HG03175 (cell line): ENCODE measurements at regions not wholly inside any gene's neighbourhood (a gene's known extent, or its start where the extent isn't known, plus 50 kb on each side); places are given as distances from the start of the nearest gene placed in this dataset.
A peak's percentile ranks its signal among the peaks of the same experiment; 100 is the strongest.
"Not testable (repeated sequence)": the region's sequence is repeated elsewhere in the genome, so short reads cannot be mapped to it uniquely, and the experiment has no call there.

ENCODE experiments used
- ATAC-seq: cut with Tn5 transposase; IDR thresholded peaks from one replicate; pipeline ENCODE4 v1.9.1; 2021; ENCODE audit warnings: mild to moderate bottlenecking, moderate library complexity; ENCODE audit not compliant: unreplicated experiment

DNA sequence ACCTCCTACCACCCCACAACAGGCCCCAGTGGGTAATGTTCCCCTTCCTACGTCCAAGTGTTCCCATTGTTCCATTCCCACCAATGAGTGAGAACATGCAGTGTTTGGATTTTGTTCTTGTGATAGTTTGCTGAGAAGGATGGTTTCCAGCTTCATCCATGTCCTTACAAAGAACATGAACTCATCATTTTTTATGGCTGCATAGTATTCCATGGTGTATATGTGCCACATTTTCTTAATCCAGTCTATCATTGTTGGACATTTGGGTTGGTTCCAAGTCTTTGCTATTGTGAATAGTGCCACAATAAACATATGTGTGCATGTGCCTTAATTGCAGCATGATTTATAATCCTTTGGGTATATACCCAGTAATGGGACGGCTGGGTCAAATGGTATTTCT lies 81.6 kb downstream of the P2RY10 start:
- ATAC-seq, result not testable (repeated sequence)

DNA sequence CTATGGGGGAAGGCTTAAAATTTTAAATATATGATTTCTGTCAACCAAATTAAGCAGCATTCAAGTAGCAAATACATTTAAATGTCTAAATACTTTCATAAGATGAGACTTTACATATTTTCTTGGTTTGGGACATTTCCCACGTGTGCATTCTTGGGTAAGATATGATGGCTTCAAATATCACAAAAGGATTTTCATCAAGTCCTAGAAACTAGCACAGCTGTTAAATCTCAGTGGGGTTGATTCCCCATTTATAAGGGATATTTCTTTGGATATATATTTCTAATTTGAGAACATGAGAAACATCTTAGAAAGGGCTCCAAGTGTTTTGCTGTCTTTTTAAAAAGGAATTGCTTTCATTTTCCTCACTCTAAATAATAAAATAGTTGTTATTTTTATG lies 90.2 kb downstream of the P2RY10 start:
- no peak for ATAC-seq

DNA sequence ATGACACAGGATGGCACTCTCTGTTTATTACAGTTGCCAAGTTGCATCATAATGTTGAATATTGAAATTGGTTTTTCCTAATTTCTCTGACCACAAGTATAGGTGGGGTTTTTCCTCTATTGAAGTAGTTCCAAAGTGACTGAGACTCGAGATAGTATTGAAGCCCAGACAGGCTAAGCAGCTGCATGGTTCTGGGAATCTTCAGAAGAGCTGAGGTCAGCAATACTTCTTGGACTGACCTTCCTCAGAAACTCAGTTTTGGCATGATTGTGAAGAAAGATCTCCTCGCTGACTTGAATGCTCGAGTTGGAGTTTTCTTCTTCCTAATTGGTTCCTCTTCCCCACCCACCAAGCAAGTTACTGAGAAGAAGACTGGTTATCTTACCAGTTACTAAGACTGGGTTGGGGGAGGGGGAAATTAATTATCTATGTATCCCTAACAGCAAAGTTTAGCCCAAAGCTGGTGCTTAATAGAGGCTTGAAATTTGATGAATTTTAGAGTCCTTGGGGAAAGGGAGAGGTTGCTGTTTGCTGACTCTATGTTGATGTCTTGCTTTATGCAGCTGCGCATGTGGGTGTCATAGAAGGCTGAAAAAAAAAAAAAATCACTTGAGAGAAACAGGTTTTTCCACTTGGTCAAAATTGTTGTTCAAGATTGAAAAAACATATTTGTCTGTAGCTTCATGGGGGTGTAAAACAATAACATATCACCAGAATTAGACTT lies 91.1 kb downstream of the P2RY10 start:
- ATAC-seq, result no peak

DNA sequence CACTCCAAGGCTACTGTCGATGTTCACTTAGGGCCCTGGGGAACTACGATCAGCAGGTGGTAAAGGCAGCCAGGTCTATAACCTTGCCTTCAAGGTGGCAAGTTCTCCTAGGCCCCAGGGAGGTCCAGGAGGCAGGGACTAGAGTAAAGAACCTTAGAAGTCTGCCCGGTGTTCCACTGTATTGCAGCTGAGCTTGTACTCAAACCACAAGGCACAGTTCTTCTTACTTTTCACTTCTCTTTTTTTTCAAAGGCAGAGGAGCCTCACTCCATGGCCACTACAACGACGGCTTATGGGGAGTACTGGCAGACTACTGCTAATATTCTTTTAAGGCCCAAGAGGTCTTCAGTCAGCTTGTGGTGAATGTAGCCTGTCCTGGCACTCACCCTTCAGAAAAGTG lies 78.8 kb upstream of the GPR174 start:
- ATAC-seq, result peak; percentile 80

DNA sequence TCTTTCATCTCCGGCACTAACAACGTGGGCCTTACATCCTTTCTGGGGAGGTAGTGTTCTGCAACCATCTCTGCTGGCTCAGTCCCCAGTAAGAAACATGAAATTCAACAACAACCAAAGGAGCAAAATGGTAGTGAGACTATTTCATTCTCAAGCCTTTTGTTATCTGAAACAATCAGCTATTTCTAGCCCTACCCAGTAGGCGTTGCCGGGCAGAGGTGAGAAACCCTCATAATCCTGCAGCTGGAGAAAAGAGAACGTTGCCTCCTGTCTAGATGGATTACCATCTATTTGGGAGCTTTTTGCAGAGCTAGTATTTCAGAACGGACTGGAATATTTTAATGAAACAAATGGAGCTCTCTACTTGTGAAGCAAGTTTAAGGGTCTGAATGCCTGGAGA lies 66.4 kb upstream of the GPR174 start:
- ATAC-seq, result no peak

DNA sequence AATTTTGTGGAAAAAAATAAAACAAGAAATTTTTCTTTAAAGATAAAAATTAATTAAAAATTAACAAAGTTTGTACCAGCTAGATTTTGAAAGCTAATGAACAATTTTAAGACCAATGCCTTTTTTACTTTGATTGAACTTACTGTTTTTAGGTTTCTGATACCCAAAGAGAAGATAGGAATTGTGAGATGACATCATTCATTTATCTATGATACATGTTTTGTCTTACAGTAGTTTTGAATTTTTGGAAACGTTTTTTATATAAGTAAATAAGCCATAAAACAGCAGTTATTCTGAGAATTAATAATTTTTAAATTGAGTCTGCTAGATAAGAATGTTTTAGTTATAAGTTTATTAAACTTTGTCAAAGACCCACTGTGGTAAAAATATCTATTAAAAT lies 65.0 kb upstream of the GPR174 start:
- no peak for ATAC-seq

DNA sequence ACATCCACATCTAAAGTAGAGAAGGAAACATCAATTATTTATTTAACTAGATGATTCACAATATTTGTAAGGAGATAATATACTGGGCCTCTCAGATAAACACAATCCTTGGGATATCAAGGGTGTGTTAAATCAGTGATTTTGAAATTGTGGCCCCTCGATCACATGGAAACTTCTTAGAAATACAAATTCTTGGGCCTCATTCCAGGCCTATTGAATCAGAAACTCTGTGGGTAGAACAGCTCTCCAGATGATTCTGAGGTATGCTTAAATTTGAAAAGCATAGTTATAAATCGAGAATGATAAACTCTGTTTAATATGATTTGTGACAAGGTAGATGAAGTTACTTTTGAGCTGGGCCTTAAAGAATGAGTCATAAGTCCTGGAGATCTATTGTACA lies 64.3 kb upstream of the GPR174 start:
- no peak for ATAC-seq

DNA sequence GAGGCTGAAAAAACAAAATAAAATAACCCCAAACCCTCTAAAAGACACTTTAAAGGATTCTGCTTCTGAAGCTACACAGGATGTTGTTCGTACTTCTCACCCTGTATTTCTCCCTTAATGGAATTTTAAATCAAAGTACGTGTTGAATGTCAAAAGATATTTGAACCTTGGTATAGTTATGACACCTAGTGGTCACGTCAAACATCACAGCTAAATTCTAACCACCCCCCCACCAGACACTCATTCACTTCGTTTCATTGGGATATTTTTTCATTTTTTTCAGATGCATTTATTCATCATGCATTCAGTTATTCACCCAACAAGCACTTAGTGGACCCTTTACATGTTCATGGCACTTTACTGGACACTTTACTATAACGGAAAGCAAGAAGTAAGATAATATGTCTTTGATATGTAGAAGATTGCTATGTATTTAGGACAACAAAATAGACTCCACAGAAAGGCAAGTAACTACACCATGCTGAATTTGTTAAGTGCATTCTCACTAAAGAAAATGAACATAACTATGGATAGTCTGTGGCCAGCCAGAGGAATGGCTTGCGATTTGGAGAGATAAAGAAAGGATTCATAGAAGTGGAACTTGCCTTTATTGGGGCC lies 62.5 kb upstream of the GPR174 start:
- no peak for ATAC-seq

DNA sequence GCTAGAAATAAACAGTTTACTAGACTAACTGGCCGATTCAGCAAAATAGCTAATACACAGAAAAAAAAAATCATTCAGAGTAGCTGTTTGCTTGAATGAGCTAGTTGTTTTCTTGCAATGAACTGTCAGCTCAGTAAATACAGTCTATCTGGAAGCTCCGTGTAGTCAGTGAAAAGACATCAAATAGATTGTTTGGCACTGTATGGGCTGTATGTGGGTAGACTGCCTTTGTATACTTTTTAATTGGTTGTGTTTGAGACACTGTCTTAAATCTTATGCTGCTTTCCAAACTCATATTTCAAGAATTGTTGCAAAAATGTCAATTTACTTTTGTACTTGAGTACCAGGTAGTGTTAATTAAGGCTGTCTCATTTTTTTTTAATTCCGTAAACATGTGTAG lies 61.6 kb upstream of the GPR174 start:
- ATAC-seq, result no peak

DNA sequence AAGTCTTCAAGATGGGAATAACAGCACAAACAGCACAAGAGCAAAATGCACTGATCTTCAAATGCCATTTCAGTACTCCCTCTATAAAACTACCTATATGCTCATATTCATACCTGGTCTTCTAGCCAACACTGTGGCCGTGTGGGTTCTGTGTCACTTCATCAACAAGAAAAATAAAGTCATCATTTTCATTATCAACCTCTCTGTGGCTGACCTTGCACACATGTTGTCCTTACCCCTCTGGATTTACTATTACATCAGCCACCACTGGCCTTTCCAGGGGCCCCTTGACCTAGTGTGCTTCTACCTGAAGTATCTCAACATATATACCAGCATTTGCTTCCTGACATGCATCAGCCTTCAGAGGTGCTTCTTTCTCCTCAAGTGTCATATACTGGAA lies 59.6 kb upstream of the GPR174 start:
- ATAC-seq, result no peak

DNA sequence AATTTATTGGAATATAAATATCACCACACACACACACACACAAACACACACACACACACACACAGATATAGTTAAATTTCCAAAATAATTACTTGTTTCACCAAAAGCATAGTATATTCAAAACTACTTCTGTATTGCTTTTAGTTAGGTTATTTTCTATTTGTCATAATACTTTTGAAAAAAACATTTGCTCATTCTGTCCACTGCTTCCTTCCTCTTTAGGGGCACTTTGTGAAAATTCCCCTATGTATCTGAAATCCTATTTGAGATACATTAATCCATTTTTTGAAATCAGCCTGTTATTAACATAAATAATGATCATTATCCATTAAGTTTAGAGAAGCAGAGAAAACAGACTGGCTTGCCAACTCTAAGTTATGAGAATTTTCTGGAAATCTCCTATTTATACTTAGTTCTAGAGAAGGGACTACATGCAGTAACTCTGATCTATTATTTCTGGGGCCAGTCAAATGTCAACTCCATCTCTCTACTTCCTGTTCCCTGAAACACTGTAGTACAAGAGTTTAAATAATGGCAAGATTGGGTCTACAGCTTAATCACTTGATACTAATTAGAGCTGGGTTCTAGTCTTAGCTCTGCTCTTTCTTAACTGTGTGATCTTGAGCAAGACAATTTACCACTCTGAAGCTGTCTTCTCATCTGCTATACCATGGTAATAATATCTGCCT lies 54.4 kb upstream of the GPR174 start:
- ATAC-seq, result no peak

DNA sequence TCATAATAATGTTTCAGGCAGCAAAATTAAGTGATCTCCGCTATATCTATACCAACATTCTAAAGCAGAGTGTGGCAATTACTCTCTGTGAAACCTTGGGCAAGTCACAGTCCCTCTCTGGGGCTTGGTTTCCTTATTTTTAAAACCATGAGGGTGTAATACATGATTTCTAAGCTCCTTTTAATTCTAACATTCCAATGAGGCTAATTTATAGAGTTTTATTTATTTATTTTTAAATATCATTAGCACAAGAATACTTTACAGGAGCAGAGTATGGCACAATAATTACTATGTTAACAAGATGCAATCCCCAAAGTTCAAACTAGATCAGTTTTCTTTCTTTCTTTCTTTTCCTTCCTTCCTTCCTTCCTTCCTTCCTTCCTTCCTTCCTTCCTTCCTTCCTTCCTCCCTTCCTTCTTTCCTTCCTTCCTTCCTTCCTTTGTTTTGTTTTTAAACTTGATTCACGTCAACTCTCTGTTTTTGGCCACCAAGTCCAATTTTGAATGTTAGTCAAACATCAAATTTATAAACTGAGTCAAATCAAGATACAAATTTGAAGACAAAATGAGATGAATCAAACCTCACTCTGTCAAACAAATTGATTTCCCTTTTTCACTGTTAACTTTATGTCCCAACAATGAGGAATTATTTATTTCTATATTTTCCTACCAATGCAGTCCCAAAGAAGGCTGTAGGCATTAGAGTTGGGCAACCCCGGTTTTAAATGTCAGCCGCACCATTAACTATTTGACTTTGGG lies 50.2 kb upstream of the GPR174 start:
- ATAC-seq, result no peak
